GM18499 (cell line): ENCODE measurements at regions not wholly inside any gene's neighbourhood (a gene's known extent, or its start where the extent isn't known, plus 50 kb on each side); places are given as distances from the start of the nearest gene placed in this dataset.
"Not testable (repeated sequence)": the region's sequence is repeated elsewhere in the genome, so short reads cannot be mapped to it uniquely, and the experiment has no call there.

Experiments used
- ATAC-seq: cut with Tn5 transposase; IDR thresholded peaks from one replicate; pipeline ENCODE4 v1.9.1; 2021; ENCODE audit warnings: moderate number of reproducible peaks; ENCODE audit not compliant: insufficient read depth, unreplicated experiment

- no peak for ATAC-seq
Measured at GRCh38 chrX:73964579-73964978, 112.1 kb upstream of the XIST start.

GRCh38 chrX:73963682-73964081 lies 111.2 kb upstream of the XIST start:
- ATAC-seq, result no peak

DNA sequence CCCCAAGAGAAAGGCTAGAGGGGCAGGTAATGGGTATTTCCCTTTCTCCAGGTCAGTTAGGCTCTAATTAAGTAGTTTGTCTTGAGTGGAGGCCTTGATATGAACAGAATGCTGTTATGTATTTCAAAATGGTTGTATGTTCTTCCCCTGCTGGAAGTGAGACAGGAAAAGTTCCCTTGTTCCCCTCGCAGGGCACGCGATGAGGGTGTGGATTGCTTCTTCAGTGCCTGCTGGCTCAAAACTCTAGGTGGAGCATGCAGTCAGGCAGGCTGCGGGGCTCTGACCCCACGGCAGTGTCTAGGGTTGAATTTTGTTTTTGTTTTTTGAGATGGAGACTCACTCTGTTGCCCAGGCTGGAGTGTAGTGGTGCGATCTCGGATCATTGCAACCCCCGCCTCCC lies 110.4 kb upstream of the XIST start:
- no peak for ATAC-seq

GRCh38 chrX:73961867-73962266 lies 109.4 kb upstream of the XIST start:
- ATAC-seq, result not testable (repeated sequence)

DNA sequence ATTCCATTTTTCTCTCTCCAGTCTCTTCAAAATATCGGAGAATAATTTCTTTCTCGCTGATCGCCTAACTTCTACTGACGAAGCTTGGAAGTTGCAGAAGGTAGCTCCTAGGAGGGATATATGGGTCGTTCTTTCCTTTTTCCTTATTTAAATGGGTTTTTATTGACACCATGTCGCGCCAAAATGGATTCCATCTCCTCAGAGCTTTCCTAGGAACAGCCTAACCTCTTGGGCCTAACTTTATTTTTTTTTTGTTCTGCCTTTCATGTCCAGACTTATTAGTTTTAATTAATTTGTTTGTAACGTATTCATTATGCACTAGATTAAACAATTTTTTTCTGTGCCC lies 92.0 kb upstream of the XIST start:
- ATAC-seq, result no peak

GRCh38 chrX:73943693-73944562 lies 91.4 kb upstream of the XIST start:
- peak; percentile 97 for ATAC-seq

DNA sequence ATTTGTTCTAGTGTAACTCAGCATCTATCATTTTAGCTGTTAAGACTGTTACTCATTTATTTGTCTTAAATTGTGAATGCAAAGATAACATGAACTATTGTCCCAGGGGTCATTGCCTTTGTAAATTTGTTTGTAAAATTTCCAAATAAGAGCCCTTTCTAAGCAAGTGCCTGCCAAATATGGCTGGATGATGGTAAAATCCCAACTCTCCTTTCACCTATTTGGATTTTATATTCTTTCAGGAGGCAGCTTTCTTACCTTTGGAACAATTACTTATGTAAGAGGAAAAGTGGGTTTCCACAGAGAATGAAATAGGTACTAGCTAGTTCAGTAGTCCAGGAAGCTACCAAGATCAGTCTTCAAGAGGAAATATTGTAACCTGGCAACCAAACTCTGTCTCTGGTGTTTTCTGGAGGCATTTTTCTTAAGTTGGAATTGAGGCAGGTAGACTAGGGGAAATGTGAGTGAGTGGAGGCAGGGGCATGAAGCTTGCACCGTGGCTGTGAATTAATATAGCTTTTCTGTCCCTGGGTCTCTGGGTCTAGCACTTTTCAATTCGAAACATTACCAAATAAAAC lies 88.5 kb upstream of the XIST start:
- no peak for ATAC-seq

- ATAC-seq, result not testable (repeated sequence)
Measured at GRCh38 chrX:73937843-73938242, 85.3 kb upstream of the XIST start.

GRCh38 chrX:73932522-73932921 lies 80.0 kb upstream of the XIST start:
- ATAC-seq, result no peak

GRCh38 chrX:73930300-73930699 lies 77.8 kb upstream of the XIST start:
- no peak for ATAC-seq

- ATAC-seq, result no peak
Measured at GRCh38 chrX:73922856-73923455, 70.4 kb upstream of the XIST start.

- ATAC-seq, result no peak
Measured at GRCh38 chrX:73916931-73917667, 64.6 kb upstream of the XIST start.

- ATAC-seq, result no peak
Measured at GRCh38 chrX:73916489-73916888, 64.0 kb upstream of the XIST start.

- not testable (repeated sequence) for ATAC-seq
Measured at GRCh38 chrX:73914792-73915191, 62.3 kb upstream of the XIST start.

DNA sequence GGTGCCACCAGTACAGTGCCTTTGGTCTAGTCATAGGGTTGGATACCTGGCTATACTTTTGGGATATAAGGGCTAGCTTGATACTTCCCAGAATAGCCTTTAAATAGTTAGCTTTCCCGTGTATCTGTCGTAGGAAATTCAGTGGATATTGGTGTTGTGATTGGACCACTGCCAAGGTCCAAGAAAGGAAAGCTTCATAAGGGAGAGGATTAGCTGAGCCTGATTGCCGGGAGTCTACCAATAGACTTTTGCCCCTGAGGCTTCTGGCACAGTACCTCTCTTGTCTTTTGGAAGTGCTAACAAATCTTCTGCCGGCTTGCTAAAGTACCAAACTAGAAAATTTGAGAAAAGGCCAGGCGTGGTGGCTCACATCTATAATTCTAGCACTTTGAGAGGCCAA lies 61.1 kb upstream of the XIST start:
- ATAC-seq, result no peak

GRCh38 chrX:73911946-73912345 lies 59.4 kb upstream of the XIST start:
- ATAC-seq, result not testable (repeated sequence)

DNA sequence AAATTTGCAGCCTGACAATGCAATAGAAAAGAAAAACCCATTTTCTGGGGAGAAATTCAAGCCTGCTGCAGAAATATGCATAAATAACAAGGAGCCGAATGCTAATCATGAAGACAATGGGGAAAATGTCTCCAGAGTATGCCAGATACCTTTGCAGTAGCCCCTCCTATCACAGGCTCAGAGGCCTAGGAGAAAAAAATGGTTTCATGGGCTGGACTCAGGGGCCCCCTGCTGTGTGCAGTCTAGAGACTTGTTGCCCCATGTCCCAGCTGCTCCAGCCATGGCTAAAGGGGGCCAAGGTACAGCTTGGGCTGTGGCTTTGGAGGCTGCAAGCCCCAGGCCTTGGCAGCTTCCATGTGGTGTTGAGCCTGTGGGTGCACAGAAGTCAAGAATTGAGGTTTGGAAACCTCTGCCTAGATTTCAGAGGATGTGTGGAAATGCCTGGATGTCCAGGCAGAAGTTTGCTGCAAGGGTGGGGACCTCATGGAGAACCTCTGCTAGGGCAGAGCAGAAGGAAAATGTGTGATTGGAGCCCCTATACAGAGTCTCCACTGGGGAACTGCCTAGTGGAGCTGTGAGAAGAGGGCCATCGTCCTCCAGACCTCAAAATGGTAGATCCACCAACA lies 53.3 kb upstream of the XIST start:
- not testable (repeated sequence) for ATAC-seq

GRCh38 chrX:73903941-73904340 lies 51.4 kb upstream of the XIST start:
- no peak for ATAC-seq
